H1 (cell line): ENCODE measurements at regions not wholly inside any gene's neighbourhood (a gene's known extent, or its start where the extent isn't known, plus 50 kb on each side); places are given as distances from the start of the nearest gene placed in this dataset.

Experiments
- CTCF ChIA-PET: fragments of 300-600 bp; sonication (Branson Sonifier 250); formaldehyde crosslinking; loops from one replicate; lab custom pipeline; 2021; ENCODE audit not compliant: partially characterized antibody; lab: Charles Lee
- POLR2A ChIA-PET: fragments of 300-600 bp; sonication (Branson Sonifier 250); formaldehyde crosslinking; loops from one replicate; lab custom pipeline; 2021; ENCODE audit warnings: inconsistent platforms; ENCODE audit not compliant: partially characterized antibody; lab: Charles Lee
- DNase-seq, 2 experiments: peaks; one replicate each; pipeline versions ENCODE4 v3.0.0 to v3.0.0-alpha.2; 2010 to 2022; ENCODE audit warnings: low spot score in 2 of 2, low read depth in 1 of 2, mixed read lengths in 1 of 2
- FAIRE-seq: peaks from 2 replicates; lab custom pipeline; 2011; peaks lifted over from hg19 to GRCh38; lab: Jason Lieb, UNC
- H2AFZ ChIP-seq: 2 replicates; pipeline ENCODE4 v1.8.1; 2012; ENCODE audit warnings: low read length, inconsistent platforms
- H2AK5ac ChIP-seq: 2 replicates; pipeline ENCODE4 v1.6.1; 2013; ENCODE audit warnings: low read depth, low read length
- H2BK120ac ChIP-seq: replicated peaks from 2 replicates; pipeline ENCODE3; 2013; ENCODE audit warnings: low read depth, low read length, inconsistent platforms
- H2BK12ac ChIP-seq: 2 replicates; pipeline ENCODE4 v1.6.1; 2013; ENCODE audit warnings: low read depth, low read length
- H2BK15ac ChIP-seq: 2 replicates; pipeline ENCODE4 v1.6.1; 2013; ENCODE audit warnings: low read length
- H2BK20ac ChIP-seq: 2 replicates; pipeline ENCODE4 v1.6.1; 2013; ENCODE audit warnings: low read length
- H2BK5ac ChIP-seq: 2 replicates; pipeline ENCODE4 v1.6.1; 2013; ENCODE audit warnings: low read depth, low read length
- H3K14ac ChIP-seq: 2 replicates; pipeline ENCODE4 v1.6.1; 2013; ENCODE audit warnings: inconsistent platforms; ENCODE audit not compliant: insufficient read length
- H3K18ac ChIP-seq: 2 replicates; pipeline ENCODE4 v1.6.1; 2013; ENCODE audit warnings: low read length; ENCODE audit errors: extremely low read depth
- H3K23ac ChIP-seq: 2 replicates; pipeline ENCODE4 v1.6.1; 2013; ENCODE audit warnings: inconsistent platforms; ENCODE audit not compliant: insufficient read length
- H3K23me2 ChIP-seq: 2 replicates; pipeline ENCODE4 v1.6.1; 2013; ENCODE audit warnings: low read depth, low read length
- H3K27ac ChIP-seq: 2 replicates; pipeline ENCODE4 v1.6.1; 2011; ENCODE audit warnings: low read depth, low read length, inconsistent platforms
- H3K27me3 ChIP-seq, 4 experiments: replicated peaks in 1 of 4; 1 replicate in 1 of 4; 2 replicates in 3 of 4; pipeline versions ENCODE4 v1.6.1 to v1.8.1; 2011 to 2013; ENCODE audit warnings: low read length in 3 of 4, mild to moderate bottlenecking in 3 of 4, inconsistent platforms in 2 of 4, mixed read lengths in 2 of 4, moderate library complexity in 1 of 4; ENCODE audit not compliant: control insufficient read depth in 3 of 4, insufficient read depth in 3 of 4; ENCODE audit errors: extremely low read depth in 1 of 4
- H3K36me3 ChIP-seq, 4 experiments: 2 replicates each; pipeline versions ENCODE4 v1.6.1 to v1.8.1; 2011 to 2013; ENCODE audit warnings: mild to moderate bottlenecking in 4 of 4, low read length in 3 of 4, moderate library complexity in 2 of 4, control low read depth in 1 of 4, inconsistent platforms in 1 of 4; ENCODE audit not compliant: insufficient read depth in 4 of 4, control insufficient read depth in 2 of 4
- H3K4ac ChIP-seq: replicated peaks from 2 replicates; pipeline ENCODE3; 2013; ENCODE audit warnings: low read length, low read depth, mixed read lengths, inconsistent platforms; ENCODE audit not compliant: insufficient read length
- H3K4me1 ChIP-seq, 4 experiments: replicated peaks in 1 of 4; 1 replicate in 1 of 4; 2 replicates in 3 of 4; pipeline versions ENCODE4 v1.6.1 to v1.8.1; 2011 to 2013; ENCODE audit warnings: low read length in 3 of 4, inconsistent platforms in 2 of 4, mixed read lengths in 1 of 4; ENCODE audit not compliant: insufficient read depth in 4 of 4, control insufficient read depth in 3 of 4
- H3K4me2 ChIP-seq, 2 experiments: 2 replicates each; pipeline versions ENCODE4 v1.6.1 to v1.8.1; 2011 to 2013; ENCODE audit warnings: low read depth in 2 of 2, low read length in 2 of 2, control low read depth in 1 of 2, inconsistent platforms in 1 of 2, mild to moderate bottlenecking in 1 of 2; ENCODE audit not compliant: insufficient read depth in 1 of 2
- H3K4me3 ChIP-seq, 4 experiments: fragments of 200-600, 300-600 bp in 1 of 4; sonication (generic), shearing (Covaris generic), sonication (Bioruptor Twin) in 1 of 4; 2 replicates each; pipeline versions ENCODE4 v1.5.1 to v1.8.1; 2011 to 2016; ENCODE audit warnings: low read length in 4 of 4, low read depth in 3 of 4, control low read depth in 2 of 4, inconsistent platforms in 2 of 4, mild to moderate bottlenecking in 2 of 4, mixed read lengths in 1 of 4, moderate library complexity in 1 of 4; ENCODE audit not compliant: insufficient read depth in 2 of 4; ENCODE audit errors: extremely low read depth in 1 of 4
- H3K56ac ChIP-seq: replicated peaks from 2 replicates; pipeline ENCODE3; 2013; ENCODE audit warnings: low read depth, mild to moderate bottlenecking, mixed read lengths, low read length, inconsistent platforms; ENCODE audit not compliant: insufficient read length
- H3K79me1 ChIP-seq: 2 replicates; pipeline ENCODE4 v1.6.1; 2013; ENCODE audit warnings: low read depth, low read length, control low read depth
- H3K79me2 ChIP-seq, 2 experiments: 2 replicates each; pipeline versions ENCODE4 v1.6.1 to v1.8.1; 2012 to 2013; ENCODE audit warnings: low read length in 2 of 2, mild to moderate bottlenecking in 2 of 2, inconsistent platforms in 1 of 2; ENCODE audit not compliant: insufficient read depth in 2 of 2, control insufficient read depth in 1 of 2
- H3K9ac ChIP-seq, 4 experiments: replicated peaks in 1 of 4; 1 replicate in 1 of 4; 2 replicates in 3 of 4; pipeline versions ENCODE4 v1.6.1 to v1.8.1; 2011 to 2013; ENCODE audit warnings: low read depth in 3 of 4, low read length in 3 of 4, control low read depth in 2 of 4, mild to moderate bottlenecking in 2 of 4, moderate library complexity in 2 of 4, inconsistent platforms in 1 of 4; ENCODE audit errors: extremely low read depth in 1 of 4
- H3K9me3 ChIP-seq, 2 experiments: 2 replicates each; pipeline versions ENCODE4 v1.6.1 to v1.8.1; 2012 to 2013; ENCODE audit warnings: mild to moderate bottlenecking in 2 of 2, moderate library complexity in 2 of 2, control low read depth in 1 of 2, inconsistent platforms in 1 of 2, low read depth in 1 of 2, low read length in 1 of 2, mixed read lengths in 1 of 2; ENCODE audit not compliant: insufficient read depth in 2 of 2
- H4K20me1 ChIP-seq, 2 experiments: replicated peaks in 1 of 2; 2 replicates each; pipeline versions ENCODE3 to v1.8.1; 2011 to 2013; ENCODE audit warnings: inconsistent platforms in 2 of 2, low read length in 2 of 2, mild to moderate bottlenecking in 1 of 2; ENCODE audit not compliant: insufficient read depth in 2 of 2, control insufficient read depth in 1 of 2
- H4K5ac ChIP-seq: 2 replicates; pipeline ENCODE4 v1.6.1; 2013; ENCODE audit warnings: low read length, low read depth, mixed read lengths, inconsistent platforms; ENCODE audit not compliant: insufficient read length
- H4K8ac ChIP-seq: 2 replicates; pipeline ENCODE4 v1.8.0; 2013; ENCODE audit warnings: mild to moderate bottlenecking, moderate library complexity, low read length, inconsistent platforms; ENCODE audit not compliant: insufficient read depth; ENCODE audit errors: extremely low read depth
- H4K91ac ChIP-seq: replicated peaks from 2 replicates; pipeline ENCODE3; 2013; ENCODE audit warnings: low read length, mixed read lengths, inconsistent platforms; ENCODE audit not compliant: insufficient read length
- EGR1 ChIP-seq: IDR thresholded peaks from 2 replicates; pipeline ENCODE4 v1.6.1; 2011; ENCODE audit warnings: low read depth, low read length, borderline replicate concordance
- EZH2 ChIP-seq: fragments of 200-600 bp; sonication (generic); IDR thresholded peaks from 2 replicates; pipeline ENCODE4 v1.7.1; 2012; ENCODE audit warnings: low read depth, mild to moderate bottlenecking, moderate library complexity, low read length, inconsistent platforms; ENCODE audit not compliant: severe bottlenecking
- HDAC2 ChIP-seq, 2 experiments: fragments of 300-600 bp in 1 of 2; sonication (generic) in 1 of 2; IDR thresholded peaks; 2 replicates each; pipeline ENCODE4 v1.6.1; 2011 to 2012; ENCODE audit warnings: low read depth in 2 of 2, low read length in 2 of 2, mild to moderate bottlenecking in 2 of 2, moderate library complexity in 2 of 2, borderline replicate concordance in 1 of 2, inconsistent platforms in 1 of 2
- SP2 ChIP-seq: IDR thresholded peaks from 2 replicates; pipeline ENCODE4 v1.6.1; 2012; ENCODE audit warnings: mild to moderate bottlenecking, low read length, inconsistent platforms
- WGBS, 2 experiments: shearing (Covaris generic) in 1 of 2; methylation state at CpG; one replicate each; pipeline versions ENCODE4 v1.1.6 to v1.1.7; 2013 to 2015; ENCODE audit warnings: low lambda C conversion rate in 2 of 2, mixed read lengths in 2 of 2, inconsistent platforms in 1 of 2, low coverage in 1 of 2, missing lambda C conversion rate in 1 of 2; ENCODE audit not compliant: insufficient replicate concordance in 2 of 2, insufficient coverage in 1 of 2, insufficient read length in 1 of 2; ENCODE audit errors: extremely low coverage in 1 of 2, missing lambda C conversion rate in 1 of 2; 5-methylcytosine and 5-hydroxymethylcytosine counted together

DNA sequence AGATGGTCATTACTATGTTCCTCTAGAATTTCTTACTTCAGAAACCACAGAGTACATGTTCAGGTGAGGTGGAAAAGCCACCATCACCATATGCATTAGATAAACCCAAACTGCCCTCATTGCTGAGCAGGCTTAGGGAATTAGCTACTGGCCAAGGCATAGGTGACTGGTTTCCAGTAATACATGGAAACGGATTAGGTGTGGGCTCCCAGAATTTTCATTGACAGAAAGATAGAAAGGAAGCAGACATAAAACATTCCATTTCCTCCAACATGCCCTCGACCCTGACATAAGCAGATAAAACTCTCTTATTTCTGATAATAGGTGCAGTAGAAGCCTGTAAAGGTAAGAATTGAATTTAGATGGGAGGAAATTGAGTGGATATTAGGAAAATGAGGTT lies 1466.1 kb downstream of the SUCLG1 start:
- no peaks in the 10 kb centered on the region for H3K36me3 ChIP-seq
- H3K4me2 ChIP-seq, result no peak overlapping the region
- peaks cover 0 to 4% (median 0%) of the 10 kb centered on the region in 4 experiments; a peak in 1 of 7 replicates for H3K4me1 ChIP-seq
- no peak overlapping the region for H3K27ac ChIP-seq
- no peak overlapping the region for H2BK20ac ChIP-seq
- H3K79me2 ChIP-seq, result no peaks in the 10 kb centered on the region
- no peak overlapping the region for H4K5ac ChIP-seq
- no peaks in the 10 kb centered on the region for H4K20me1 ChIP-seq
- H3K4me3 ChIP-seq, result no peak overlapping the region
- 96% methylated on average over 2 of the region's 2 CpGs; no CpG with 5 or more reads in 1 of the 2 experiments for WGBS, 2 experiments
- ChIA-PET POLR2A (no interaction called here), CTCF (no interaction called here)
- H3K23me2 ChIP-seq, result no peaks in the 10 kb centered on the region
- H2AFZ ChIP-seq, result no peak overlapping the region
- DNase-seq (no peak), FAIRE-seq (no peak)
- H4K91ac ChIP-seq, result no peak overlapping the region
- H3K9ac ChIP-seq, result no peak overlapping the region
- no peaks in the 10 kb centered on the region for H3K9me3 ChIP-seq
- TF ChIP-seq HDAC2 (IDR thresholded peaks at IDR 0.05; ENCODE audit: borderline replicate concordance in 1 of 2, low read depth in 2 of 2, low read length in 2 of 2) (no peak), SP2 (no peak), EZH2 (no peak), EGR1 (no peak)
- H3K23ac ChIP-seq, result no peak overlapping the region
- no peak overlapping the region for H2BK12ac ChIP-seq
- peaks cover 0 to 1% (median 0%) of the 10 kb centered on the region in 4 experiments; a peak in 1 of 7 replicates for H3K27me3 ChIP-seq
- H3K79me1 ChIP-seq, result no peaks in the 10 kb centered on the region
- H3K56ac ChIP-seq, result no peak overlapping the region
- no peak overlapping the region for H4K8ac ChIP-seq
- no peak overlapping the region for H2BK15ac ChIP-seq
- no peak overlapping the region for H3K18ac ChIP-seq
- H2AK5ac ChIP-seq, result no peak overlapping the region
- H3K14ac ChIP-seq, result no peak overlapping the region
- H3K4ac ChIP-seq, result no peak overlapping the region
- no peak overlapping the region for H2BK120ac ChIP-seq
- H2BK5ac ChIP-seq, result no peak overlapping the region
